Stomach (tissue), 4 donors: ENCODE measurements at regions not wholly inside any gene's neighbourhood (a gene's known extent, or its start where the extent isn't known, plus 50 kb on each side); places are given as distances from the start of the nearest gene placed in this dataset.

Experiments used
- CTCF ChIP-seq, 7 experiments: fragments of 450-650 bp in 4 of 7; fragments of 200-600 bp in 3 of 7; sonication (generic) in 3 of 7; IDR thresholded peaks; one replicate each; pipeline ENCODE4 v1.5.1; 2016 to 2019; ENCODE audit warnings: antibody characterized with exemption in 7 of 7, control low read depth in 2 of 7, mild to moderate bottlenecking in 1 of 7
- EP300 ChIP-seq: sonication (generic); formaldehyde crosslinking; IDR thresholded peaks from one replicate; pipeline ENCODE4 v1.6.1; 2017; ENCODE audit warnings: antibody characterized with exemption
- POLR2A ChIP-seq, 4 donors: fragments of 450-650 bp; IDR thresholded peaks; one replicate each; pipeline ENCODE4 v1.6.1; 2016; ENCODE audit warnings: antibody characterized with exemption in 4 of 4, control low read depth in 2 of 4, mild to moderate bottlenecking in 1 of 4, moderate library complexity in 1 of 4
- POLR2AphosphoS5 ChIP-seq, 3 donors: sonication (generic); formaldehyde crosslinking; IDR thresholded peaks; one replicate each; pipeline ENCODE4 v1.6.1; 2016; ENCODE audit warnings: antibody characterized with exemption in 3 of 3

GRCh38 chr7:145105561-145105960, 269.7 kb upstream of the TPK1 start:
- TF ChIP-seq POLR2A (IDR thresholded peaks at IDR 0.05) (no peak), CTCF (IDR thresholded peaks at IDR 0.05) (no peak), EP300 (no peak), POLR2AphosphoS5 (IDR thresholded peaks at IDR 0.05) (no peak)
